PC-9 (cell line): ENCODE measurements at regions not wholly inside any gene's neighbourhood (a gene's known extent, or its start where the extent isn't known, plus 50 kb on each side); places are given as distances from the start of the nearest gene placed in this dataset.

Source experiments
- CTCF ChIP-seq: fragments of 200-600 bp; sonication (generic); conservative IDR thresholded peaks from 2 replicates; pipeline ENCODE4 v1.6.1; 2017; ENCODE audit warnings: mixed run types, antibody characterized with exemption, mild to moderate bottlenecking, moderate library complexity
- EZH2 ChIP-seq: fragments of 200-600 bp; sonication (generic); IDR thresholded peaks from 2 replicates; pipeline ENCODE4 v1.8.0; 2017; ENCODE audit warnings: antibody characterized with exemption, low read depth

GRCh38 chr6:9373308-9373707, 938.0 kb upstream of the SLC35B3 start:
- no peak for TF ChIP-seq CTCF
- no peak for TF ChIP-seq EZH2
